Activated T-cell treated with anti-CD3 and anti-CD28 coated beads for 1 hour (primary cell): ENCODE measurements at regions not wholly inside any gene's neighbourhood (a gene's known extent, or its start where the extent isn't known, plus 50 kb on each side); places are given as distances from the start of the nearest gene placed in this dataset.

Experiments
- DNase-seq: peaks from one replicate; pipeline ENCODE4 v3.0.0-alpha.2; 2020; ENCODE audit warnings: low read depth

GRCh38 chr6:133185731-133186130, 55.4 kb upstream of the EYA4 start:
- no peak for DNase-seq

GRCh38 chr6:133187114-133187513, 54.0 kb upstream of the EYA4 start:
- no peak for DNase-seq

- no peak for DNase-seq
These were observed 53.3 kb upstream of the EYA4 start for GRCh38 chr6:133187657-133188453.

GRCh38 chr6:133190912-133191311, 50.2 kb upstream of the EYA4 start:
- no peak for DNase-seq

- DNase-seq: no peak
These were observed 49.8 kb upstream of the EYA4 start for GRCh38 chr6:133191323-133191722.
